Tibial artery (tissue), 4 donors: ENCODE measurements at regions not wholly inside any gene's neighbourhood (a gene's known extent, or its start where the extent isn't known, plus 50 kb on each side); places are given as distances from the start of the nearest gene placed in this dataset.

ENCODE experiments used
- DNase-seq, 2 donors: peaks; one replicate each; pipeline ENCODE4 v3.0.0-alpha.2; 2019
- H3K27ac ChIP-seq, 2 donors: fragments of 200-600 bp; sonication (generic) in 1 of 2; 1 replicate in 1 of 2; 2 replicates in 1 of 2; pipeline ENCODE4 v1.5.1; 2018 to 2019; ENCODE audit warnings: mild to moderate bottlenecking in 1 of 2
- H3K27me3 ChIP-seq, 2 donors: fragments of 200-600 bp; sonication (generic) in 1 of 2; one replicate each; pipeline versions ENCODE4 v1.5.1 to v1.6.0; 2016 to 2019
- H3K36me3 ChIP-seq, 3 donors: fragments of 200-600 bp; sonication (generic) in 2 of 3; one replicate each; pipeline ENCODE4 v1.5.1; 2016 to 2019; ENCODE audit warnings: mild to moderate bottlenecking in 2 of 3
- H3K4me1 ChIP-seq, 4 donors: fragments of 200-600 bp; sonication (generic) in 2 of 4; 1 replicate in 3 of 4; 2 replicates in 1 of 4; pipeline ENCODE4 v1.5.1; 2016 to 2019
- H3K4me3 ChIP-seq, 2 donors: fragments of 200-600 bp; sonication (generic) in 1 of 2; 1 replicate in 1 of 2; 2 replicates in 1 of 2; pipeline ENCODE4 v1.5.1; 2018 to 2019; ENCODE audit warnings: mild to moderate bottlenecking in 2 of 2
- H3K9me3 ChIP-seq, 3 donors: fragments of 200-600 bp; sonication (generic) in 1 of 3; one replicate each; pipeline ENCODE4 v1.5.1; 2016 to 2019
- CTCF ChIP-seq, 2 experiments: fragments of 200-600 bp in 1 of 2; fragments of 450-650 bp in 1 of 2; IDR thresholded peaks; one replicate each; pipeline ENCODE4 v1.5.1; 2017 to 2019; ENCODE audit warnings: antibody characterized with exemption in 2 of 2, mild to moderate bottlenecking in 1 of 2, moderate library complexity in 1 of 2
- intact Hi-C: fragments of 100-400 bp; cut with DNase I; formaldehyde crosslinking; loops from one replicate; pipeline ENCODE4 v1.15.0; 2023; ENCODE audit warnings: low total_unique reads

DNA sequence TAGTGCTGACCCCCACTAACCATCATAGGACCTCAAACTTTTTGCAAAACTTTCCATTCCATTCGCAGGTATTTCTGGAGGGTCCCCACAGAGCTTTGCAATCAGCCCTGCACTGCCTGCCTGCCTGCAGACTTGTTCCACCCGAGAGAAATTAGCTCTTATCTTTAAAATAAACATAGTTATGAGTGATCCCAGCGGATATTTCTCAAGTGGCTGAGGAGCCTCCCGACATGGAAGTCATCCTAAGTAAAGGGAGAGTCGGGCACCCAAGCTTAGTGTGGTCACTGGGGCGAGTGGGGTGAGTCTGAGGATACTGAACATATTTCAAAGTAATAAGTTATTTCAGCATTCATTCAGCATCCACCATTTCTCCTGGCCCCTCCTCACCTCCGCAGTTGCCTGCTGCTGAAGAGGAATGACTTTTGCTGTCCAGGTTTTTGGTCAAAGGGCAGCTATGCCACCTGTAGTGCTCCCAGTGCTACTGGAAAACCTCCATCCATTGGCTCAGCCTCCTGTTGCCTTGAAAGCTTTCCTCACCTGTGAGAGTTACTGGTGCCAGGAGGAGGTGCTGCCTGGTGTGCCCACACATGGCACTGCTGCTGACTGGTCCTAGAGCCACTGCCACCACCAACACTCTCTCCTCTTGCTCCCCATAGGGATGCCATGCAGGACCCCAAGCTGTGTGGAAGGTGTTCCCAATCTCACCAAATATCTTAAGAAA lies 89.7 kb upstream of the PCSK1 start:
- intact Hi-C loops: no loop called here
- Histone ChIP-seq H3K4me3 (no peak overlapping the region), H3K27me3 (no peaks in the 10 kb centered on the region), H3K27ac (no peak overlapping the region), H3K36me3 (no peaks in the 10 kb centered on the region), H3K4me1 (no peaks in the 10 kb centered on the region), H3K9me3 (no peaks in the 10 kb centered on the region)
- DNase-seq: no peak
- TF ChIP-seq CTCF (IDR thresholded peaks at IDR 0.05): no peak

DNA sequence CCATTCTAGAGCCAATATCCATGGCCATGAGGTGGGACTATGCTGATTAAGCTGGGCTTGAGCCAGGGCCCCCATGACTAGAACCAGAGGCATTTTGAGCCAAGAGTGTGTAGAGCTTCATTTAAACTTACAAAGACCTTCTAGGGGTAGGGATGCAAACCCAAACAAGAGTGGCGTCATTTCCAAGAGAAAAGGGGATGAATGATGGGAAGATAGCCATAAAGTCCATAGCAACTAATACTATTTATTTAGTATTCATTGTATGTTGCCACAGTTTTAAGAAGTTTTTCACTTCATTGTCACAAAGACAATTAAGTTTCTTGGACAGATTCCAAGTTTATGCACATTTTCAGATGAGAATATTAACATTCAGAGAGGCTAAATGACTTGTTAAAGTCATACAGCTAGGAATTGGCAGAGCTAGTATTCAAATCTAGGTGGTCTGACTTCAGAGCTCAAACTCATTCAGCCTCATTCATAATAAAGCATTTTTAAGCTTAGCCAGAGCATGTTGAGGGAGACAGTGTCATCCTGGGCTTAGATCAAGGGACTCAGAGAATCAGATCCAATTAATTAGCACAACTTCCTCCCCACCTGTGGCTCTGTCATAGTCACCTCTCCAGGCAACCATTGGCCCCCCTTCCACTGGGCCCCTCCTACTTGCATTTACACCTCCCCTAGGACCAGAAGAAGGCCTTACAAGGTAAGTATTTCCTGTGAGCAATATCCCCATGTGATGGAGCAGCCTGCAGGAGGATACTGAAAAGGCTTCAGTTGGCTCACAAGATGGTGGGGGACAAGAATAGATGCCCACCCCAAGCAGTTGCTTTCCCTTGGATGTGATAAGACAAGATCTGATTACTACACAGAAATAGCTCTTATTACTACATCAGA lies 95.0 kb upstream of the PCSK1 start:
- no peak overlapping the region for H3K27ac ChIP-seq
- DNase-seq: no peak
- H3K27me3 ChIP-seq: no peaks in the 10 kb centered on the region
- no peaks in the 10 kb centered on the region for H3K4me1 ChIP-seq
- no peaks in the 10 kb centered on the region for H3K9me3 ChIP-seq
- no peak overlapping the region for H3K4me3 ChIP-seq
- intact Hi-C loops: no loop called here
- no peaks in the 10 kb centered on the region for H3K36me3 ChIP-seq
- no peak for TF ChIP-seq CTCF (IDR thresholded peaks at IDR 0.05)

DNA sequence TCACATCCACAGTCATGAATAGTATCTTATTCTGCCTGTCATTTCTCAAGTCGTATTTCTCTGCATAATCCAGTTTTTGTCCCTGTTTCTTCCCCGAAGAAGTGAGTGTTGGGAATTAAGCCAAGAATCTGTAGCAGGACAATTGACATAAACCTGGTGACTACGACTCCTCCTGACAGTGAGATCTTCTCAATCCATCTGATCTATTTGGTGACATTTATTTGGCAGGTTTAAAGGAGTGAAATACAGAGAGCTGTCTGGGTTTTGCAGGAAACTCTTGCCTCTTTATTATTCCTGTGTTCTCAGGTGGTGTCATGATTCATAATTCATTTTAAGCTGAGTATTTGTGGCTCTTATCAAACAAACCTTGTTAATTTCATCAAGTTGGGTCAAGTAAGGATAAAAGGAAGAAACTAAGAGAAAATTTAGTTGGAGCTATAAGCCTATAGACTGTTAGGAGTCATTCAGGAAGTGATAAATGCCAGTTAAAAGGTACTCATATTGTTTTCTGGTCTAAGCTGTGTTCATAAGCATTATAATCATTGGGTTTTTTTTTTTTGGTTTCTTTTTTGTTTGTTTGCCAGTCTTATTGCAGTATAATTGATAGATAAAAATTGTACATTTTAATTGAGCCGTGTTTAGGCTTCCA lies 95.9 kb upstream of the PCSK1 start:
- intact Hi-C loops: no loop called here
- no peak for DNase-seq
- Histone ChIP-seq H3K9me3 (no peaks in the 10 kb centered on the region), H3K27ac (no peak overlapping the region), H3K4me3 (no peak overlapping the region), H3K4me1 (no peaks in the 10 kb centered on the region), H3K36me3 (no peaks in the 10 kb centered on the region), H3K27me3 (no peaks in the 10 kb centered on the region)
- no peak for TF ChIP-seq CTCF (IDR thresholded peaks at IDR 0.05)

GRCh38 chr5:96529559-96529958 lies 96.5 kb upstream of the PCSK1 start:
- no peaks in the 10 kb centered on the region for H3K36me3 ChIP-seq
- TF ChIP-seq CTCF (IDR thresholded peaks at IDR 0.05): no peak

DNA sequence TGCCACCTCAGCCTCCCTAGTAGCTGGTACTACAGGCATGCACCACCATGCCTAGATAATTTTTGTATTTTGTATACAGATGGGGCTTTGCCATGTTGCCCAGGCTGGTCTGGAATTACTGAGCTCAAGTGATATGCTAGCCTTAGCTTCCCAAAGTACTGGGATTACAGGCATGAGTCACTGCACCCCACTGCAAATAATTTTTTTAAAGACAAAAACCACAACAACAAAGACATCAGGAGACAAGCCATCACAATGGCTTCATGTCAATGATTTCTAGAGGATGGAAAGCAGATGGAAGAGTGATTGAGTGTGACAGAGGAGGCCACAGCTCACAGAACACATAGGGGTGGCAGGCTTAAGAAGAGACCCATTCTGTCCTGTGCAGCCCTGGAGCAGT lies 97.9 kb upstream of the PCSK1 start:
- Histone ChIP-seq H3K27ac (no peak overlapping the region), H3K9me3 (no peaks in the 10 kb centered on the region), H3K4me3 (no peak overlapping the region), H3K4me1 (no peaks in the 10 kb centered on the region), H3K36me3 (no peaks in the 10 kb centered on the region), H3K27me3 (no peaks in the 10 kb centered on the region)
- intact Hi-C loops: no loop called here
- no peak for TF ChIP-seq CTCF (IDR thresholded peaks at IDR 0.05)
- no peak for DNase-seq

More at GRCh38 chr5:96529559-96529958, 96.5 kb upstream of the PCSK1 start:
- H3K4me3 ChIP-seq: no peak overlapping the region
- intact Hi-C loops: no loop called here
- H3K9me3 ChIP-seq: no peaks in the 10 kb centered on the region
- DNase-seq: no peak
- no peaks in the 10 kb centered on the region for H3K27me3 ChIP-seq
- no peaks in the 10 kb centered on the region for H3K4me1 ChIP-seq
- no peak overlapping the region for H3K27ac ChIP-seq
